HG02588 (cell line): ENCODE measurements at regions not wholly inside any gene's neighbourhood (a gene's known extent, or its start where the extent isn't known, plus 50 kb on each side); places are given as distances from the start of the nearest gene placed in this dataset.

Experiments
- ATAC-seq: cut with Tn5 transposase; IDR thresholded peaks from one replicate; pipeline ENCODE4 v1.9.1; 2021; ENCODE audit warnings: mild to moderate bottlenecking, moderate library complexity; ENCODE audit not compliant: unreplicated experiment

GRCh38 chrX:36436361-36436760 is 516.8 kb downstream of the CFAP47 start:
- ATAC-seq = no peak

GRCh38 chrX:36443007-36443406 is 523.5 kb downstream of the CFAP47 start:
- no peak for ATAC-seq

- no peak for ATAC-seq
Measured at GRCh38 chrX:36445566-36445965, 526.0 kb downstream of the CFAP47 start.

GRCh38 chrX:36462142-36462541 is 542.6 kb downstream of the CFAP47 start:
- no peak for ATAC-seq

- no peak for ATAC-seq
Measured at GRCh38 chrX:36480441-36480990, 527.6 kb upstream of the FAM47C start.

- no peak for ATAC-seq
Measured at GRCh38 chrX:36501169-36501702, 506.9 kb upstream of the FAM47C start.

GRCh38 chrX:36504625-36505024 is 503.5 kb upstream of the FAM47C start:
- ATAC-seq = no peak

- no peak for ATAC-seq
Measured at GRCh38 chrX:36508042-36508441, 500.1 kb upstream of the FAM47C start.

GRCh38 chrX:36510736-36511135 is 497.4 kb upstream of the FAM47C start:
- ATAC-seq = no peak

GRCh38 chrX:36528661-36529060 is 479.5 kb upstream of the FAM47C start:
- ATAC-seq = no peak

- no peak for ATAC-seq
Measured at GRCh38 chrX:36534900-36535299, 473.3 kb upstream of the FAM47C start.

- ATAC-seq = no peak
Measured at GRCh38 chrX:36543499-36543898, 464.7 kb upstream of the FAM47C start.

- no peak for ATAC-seq
Measured at GRCh38 chrX:36562986-36563385, 445.2 kb upstream of the FAM47C start.

- no peak for ATAC-seq
Measured at GRCh38 chrX:36568946-36569345, 439.2 kb upstream of the FAM47C start.

GRCh38 chrX:36573720-36574119 is 434.4 kb upstream of the FAM47C start:
- no peak for ATAC-seq

GRCh38 chrX:36575670-36576069 is 432.5 kb upstream of the FAM47C start:
- ATAC-seq = no peak

- no peak for ATAC-seq
Measured at GRCh38 chrX:36577006-36577405, 431.2 kb upstream of the FAM47C start.

- no peak for ATAC-seq
Measured at GRCh38 chrX:36581030-36581429, 427.1 kb upstream of the FAM47C start.

- ATAC-seq = no peak
Measured at GRCh38 chrX:36583674-36584073, 424.5 kb upstream of the FAM47C start.

- no peak for ATAC-seq
Measured at GRCh38 chrX:36609616-36610585, 398.3 kb upstream of the FAM47C start.

- no peak for ATAC-seq
Measured at GRCh38 chrX:36626898-36627297, 381.3 kb upstream of the FAM47C start.

GRCh38 chrX:36640232-36640631 is 367.9 kb upstream of the FAM47C start:
- ATAC-seq = no peak
